Activated CD8-positive, alpha-beta memory T cell treated with anti-CD3 and anti-CD28 coated beads for 36 hours (primary cell): ENCODE measurements at regions not wholly inside any gene's neighbourhood (a gene's known extent, or its start where the extent isn't known, plus 50 kb on each side); places are given as distances from the start of the nearest gene placed in this dataset.
"Not testable (repeated sequence)": the region's sequence is repeated elsewhere in the genome, so short reads cannot be mapped to it uniquely, and the experiment has no call there.

ENCODE experiments used
- CTCF ChIA-PET: fragments of 350-600 bp; sonication (Branson Sonifier 250); formaldehyde crosslinking; loops from one replicate; lab custom pipeline; 2021; ENCODE audit warnings: antibody characterized with exemption; lab: Charles Lee
- POLR2A ChIA-PET: fragments of 350-600 bp; sonication (Branson Sonifier 250); formaldehyde crosslinking; loops from one replicate; lab custom pipeline; 2021; ENCODE audit warnings: antibody characterized with exemption; lab: Charles Lee

DNA sequence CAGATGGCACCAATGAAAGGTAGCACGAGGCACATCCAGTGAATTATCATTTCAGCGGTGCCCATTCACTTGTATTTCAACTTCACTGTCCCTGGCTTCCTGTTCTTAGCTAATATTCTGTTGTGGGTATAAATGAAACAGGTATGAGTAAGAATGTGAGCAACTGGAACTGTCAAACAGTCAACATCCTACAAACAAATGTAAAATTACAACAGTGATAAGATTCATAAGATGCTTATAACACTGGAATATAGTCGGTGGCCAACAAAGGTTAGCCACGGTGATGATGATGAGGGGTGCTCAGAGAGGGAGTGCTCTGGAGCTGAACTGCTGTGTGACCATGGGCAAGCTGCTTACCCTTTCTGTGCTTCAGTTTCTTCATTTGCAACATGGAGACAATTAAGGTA, 74.9 kb upstream of the TOX2 start:
- POLR2A ChIA-PET: interaction anchor here (0.5 kb wide), 1 partner anchor 174 kb away, joined by 7 read pairs; no protein-coding TSS in a partner anchor

DNA sequence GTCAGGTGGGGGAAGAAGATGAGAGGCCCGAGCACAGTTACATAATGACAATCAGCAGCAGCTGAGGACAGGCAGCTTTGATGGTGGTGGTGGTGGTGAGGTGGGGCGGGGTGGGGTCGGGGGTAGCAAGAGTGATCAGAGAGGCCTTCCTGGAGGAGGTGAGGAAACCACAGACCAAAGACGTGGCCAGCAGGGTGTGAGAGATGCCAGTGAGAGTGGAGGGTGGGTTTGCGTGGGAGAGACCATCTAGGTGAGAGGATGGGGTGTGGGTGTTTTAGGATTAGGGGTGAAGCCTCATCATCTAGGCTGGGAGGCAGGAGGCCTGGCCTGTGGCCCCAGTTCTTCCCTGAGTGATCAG, 76.0 kb upstream of the TOX2 start:
- CTCF ChIA-PET: no interaction called here
- POLR2A ChIA-PET: no interaction called here

More for the DNA sequence above, 74.9 kb upstream of the TOX2 start:
- CTCF ChIA-PET: interaction anchor here (0.9 to 2.8 kb wide), 4 partner anchors 16 to 246 kb away, joined by 3 to 20 read pairs (median 4); no protein-coding TSS in a partner anchor

GRCh38 chr20:43837856-43838702, 76.6 kb upstream of the TOX2 start:
- POLR2A ChIA-PET: no interaction called here
- CTCF ChIA-PET: no interaction called here

DNA sequence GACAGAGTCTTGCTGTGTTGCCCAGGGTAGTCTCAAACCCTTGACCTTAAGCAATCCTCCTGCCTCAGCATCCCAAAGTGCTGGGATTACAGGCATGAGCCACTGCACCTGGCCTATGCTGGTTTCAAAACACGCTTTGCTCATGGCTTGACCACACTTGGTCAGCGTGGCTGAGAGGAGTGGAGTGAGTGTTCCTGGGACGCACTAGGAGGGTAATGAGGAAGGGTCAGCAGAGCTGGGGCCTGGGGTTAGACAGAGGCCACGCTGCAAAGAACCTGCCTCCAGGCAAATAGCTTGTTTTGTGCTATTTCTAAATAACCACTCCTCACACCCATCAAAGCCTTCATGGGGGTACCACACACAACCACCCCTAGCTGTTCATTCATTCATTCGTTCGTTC, 77.9 kb upstream of the TOX2 start:
- ChIA-PET CTCF (no interaction called here), POLR2A (no interaction called here)

- CTCF ChIA-PET: interaction anchor here (0.8 kb wide), 1 partner anchor 87 kb away, joined by 3 read pairs; no protein-coding TSS in a partner anchor
- POLR2A ChIA-PET: no interaction called here
Measured at GRCh38 chr20:43835944-43836508, 78.6 kb upstream of the TOX2 start.

- POLR2A ChIA-PET: no interaction called here
Measured at GRCh38 chr20:43833511-43834395, 80.9 kb upstream of the TOX2 start.

DNA sequence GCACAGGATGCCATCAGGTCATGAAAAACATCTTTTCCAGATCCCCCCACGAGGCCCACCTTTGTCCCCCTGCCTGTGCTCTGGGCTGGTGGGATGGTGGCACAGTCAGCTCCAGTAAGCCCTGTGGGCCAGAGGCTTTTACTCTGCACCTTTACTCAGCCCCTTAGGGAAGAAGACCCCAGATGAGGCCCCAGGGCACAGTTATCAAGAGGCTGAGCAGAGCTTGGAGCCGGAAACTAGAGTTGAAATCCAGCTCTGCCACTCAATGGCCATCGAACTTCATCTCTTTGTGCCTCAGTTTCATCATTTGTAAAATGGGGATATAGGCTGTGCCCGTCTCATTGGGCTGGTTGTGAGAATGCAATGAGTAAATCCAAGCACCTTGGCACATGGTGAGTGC, 81.7 kb upstream of the TOX2 start:
- ChIA-PET POLR2A (no interaction called here), CTCF (interaction anchor here (1.2 to 1.6 kb wide), 2 partner anchors 37 to 82 kb away, joined by 4 read pairs; no protein-coding TSS in a partner anchor)

More at GRCh38 chr20:43833511-43834395, 80.9 kb upstream of the TOX2 start:
- CTCF ChIA-PET: interaction anchor here (1.2 to 1.6 kb wide), 2 partner anchors 38 to 83 kb away, joined by 4 read pairs; no protein-coding TSS in a partner anchor

DNA sequence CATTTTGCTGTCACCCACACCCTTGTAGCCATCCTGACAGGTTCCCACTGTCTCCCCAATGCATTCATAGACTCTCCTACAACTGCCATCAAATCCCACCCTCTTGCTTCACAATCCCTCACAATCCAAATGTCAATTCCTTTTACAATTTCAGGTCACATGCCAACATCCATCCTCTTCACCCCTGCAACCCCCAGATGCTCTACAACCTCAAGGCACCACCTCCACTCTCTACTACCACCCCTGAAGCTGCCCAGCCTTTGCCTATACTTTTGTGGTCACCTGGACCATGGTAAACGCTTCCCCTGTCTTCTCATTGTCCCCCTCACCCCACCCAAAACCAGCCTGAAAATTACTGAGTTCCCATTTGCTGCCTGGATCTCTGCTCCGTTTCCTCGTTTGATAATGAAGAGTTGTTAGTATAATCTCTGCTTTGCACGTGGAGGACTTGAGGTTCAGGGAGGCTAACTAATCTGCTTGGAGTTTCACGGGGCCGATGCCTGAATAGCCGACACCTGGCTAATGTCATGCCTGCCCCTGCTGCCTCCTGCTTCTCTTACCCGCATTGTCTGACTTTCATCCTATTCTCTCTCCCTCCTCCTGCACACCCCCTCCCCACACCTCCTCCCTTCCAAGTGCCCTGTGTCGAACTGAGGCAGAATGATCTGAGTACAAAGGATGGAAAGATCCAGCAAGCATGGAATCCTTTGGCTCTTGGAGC, 82.4 kb upstream of the TOX2 start:
- POLR2A ChIA-PET: no interaction called here
- CTCF ChIA-PET: no interaction called here

DNA sequence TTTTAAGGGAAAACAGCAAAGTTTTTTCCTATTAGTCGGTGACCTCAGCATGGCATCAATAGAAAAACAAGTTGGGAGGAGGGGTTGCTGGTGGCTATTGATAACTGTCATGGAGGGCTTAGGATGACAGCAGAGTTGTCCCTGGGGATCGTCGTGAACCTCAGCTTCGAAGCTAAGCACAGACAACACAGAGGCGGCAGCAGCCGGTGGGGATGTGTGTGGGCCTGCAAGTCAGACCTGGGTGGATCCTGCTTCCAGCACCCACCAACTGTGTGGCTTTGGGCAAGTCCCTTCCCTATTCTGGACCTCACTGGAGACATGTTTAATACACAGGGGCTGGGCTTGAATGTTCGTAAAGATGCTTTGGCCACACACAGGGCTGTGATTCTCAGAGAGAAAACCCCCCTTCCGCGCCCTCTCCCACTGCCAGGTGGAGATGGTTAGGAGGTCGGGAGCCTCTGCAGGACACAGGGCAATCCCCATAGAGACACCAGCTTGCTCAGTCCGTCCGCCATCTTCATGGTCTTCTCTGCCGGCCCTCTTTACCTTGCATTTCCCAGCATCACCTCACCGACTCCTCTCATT, 83.1 kb upstream of the TOX2 start:
- CTCF ChIA-PET: interaction anchor here (0.7 kb wide), 1 partner anchor 70 kb away, joined by 5 read pairs; no protein-coding TSS in a partner anchor
- POLR2A ChIA-PET: no interaction called here

GRCh38 chr20:43830883-43831282, 83.8 kb upstream of the TOX2 start:
- POLR2A ChIA-PET: no interaction called here
- CTCF ChIA-PET: interaction anchor here (0.7 to 0.8 kb wide), 2 partner anchors 71 to 95 kb away, joined by 3 to 5 read pairs; no protein-coding TSS in a partner anchor

DNA sequence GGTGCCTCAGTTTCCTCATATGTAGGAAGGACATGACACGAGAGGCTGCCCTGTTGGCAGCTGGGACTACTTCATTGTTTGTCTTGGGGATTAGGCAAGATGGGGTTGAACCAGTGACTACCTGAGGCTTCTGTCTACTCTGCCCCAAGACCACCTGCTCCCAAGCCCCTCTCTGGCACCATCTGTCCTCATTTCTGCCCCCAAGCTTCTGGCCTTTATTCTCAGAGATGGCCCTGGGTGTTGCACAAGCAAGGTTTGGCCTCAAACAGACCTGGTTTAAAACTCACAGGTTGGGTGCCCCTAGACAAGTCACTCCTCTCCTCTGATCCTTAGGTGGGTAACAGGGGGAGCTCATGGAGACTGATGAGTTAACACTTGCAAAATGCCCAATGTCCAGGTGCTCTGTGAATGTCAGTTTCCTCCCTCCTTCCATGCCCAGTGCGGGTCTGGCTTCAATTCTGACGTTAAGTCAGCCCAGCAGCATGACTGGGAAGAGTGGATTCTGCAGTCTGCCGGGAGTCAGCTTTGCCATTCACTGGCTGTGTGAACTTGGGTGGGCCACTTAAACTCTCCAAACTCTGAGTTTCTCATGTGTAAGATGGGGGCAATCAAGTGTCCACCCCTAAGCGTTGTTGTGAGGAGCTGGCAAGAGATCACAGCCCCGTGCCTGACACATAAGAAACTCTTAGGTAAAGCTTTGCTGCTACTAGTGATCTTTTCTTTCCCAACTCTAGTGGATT, 84.5 kb upstream of the TOX2 start:
- POLR2A ChIA-PET: no interaction called here

DNA sequence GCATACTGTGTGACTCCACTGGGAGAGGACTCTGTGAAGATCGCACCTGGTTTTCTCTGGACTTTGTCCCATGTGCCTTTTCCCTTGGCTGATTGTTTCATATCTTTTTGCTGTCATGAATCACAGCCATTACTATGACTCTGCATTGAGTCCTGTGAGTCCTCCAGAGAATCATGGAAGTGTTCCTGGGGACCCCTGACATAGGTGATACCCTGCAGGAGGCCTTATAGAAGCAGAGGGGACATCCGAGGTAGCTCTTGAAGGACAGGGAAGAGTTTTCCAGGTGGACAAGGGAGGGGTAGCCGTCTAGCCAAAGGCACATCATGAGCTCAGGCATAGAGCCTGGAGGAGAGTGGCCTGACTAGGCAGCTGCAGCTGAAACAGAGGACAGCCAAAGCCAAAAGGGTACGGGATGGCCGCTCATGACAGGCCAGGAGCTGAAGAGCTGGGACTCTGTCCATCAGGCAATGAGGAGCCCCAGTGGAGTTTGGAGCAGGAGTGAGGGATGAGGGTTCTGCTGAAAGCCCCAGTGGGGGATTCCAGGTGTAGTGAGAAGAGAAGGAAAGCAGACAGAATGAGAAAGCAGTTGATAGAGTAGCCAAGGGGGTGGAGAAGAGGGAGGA, 86.6 kb upstream of the TOX2 start:
- ChIA-PET CTCF (no interaction called here), POLR2A (no interaction called here)

More for the DNA sequence above, 84.5 kb upstream of the TOX2 start:
- CTCF ChIA-PET: interaction anchor here (0.6 to 0.8 kb wide), 2 partner anchors 19 to 96 kb away, joined by 3 to 6 read pairs; no protein-coding TSS in a partner anchor

- POLR2A ChIA-PET: not testable (repeated sequence)
- CTCF ChIA-PET: interaction anchor here (1.1 kb wide), 1 partner anchor 77 kb away, joined by 3 read pairs; no protein-coding TSS in a partner anchor
Measured at GRCh38 chr20:43826943-43827342, 87.7 kb upstream of the TOX2 start.

GRCh38 chr20:43825581-43825980, 89.1 kb upstream of the TOX2 start:
- ChIA-PET POLR2A (no interaction called here), CTCF (no interaction called here)

DNA sequence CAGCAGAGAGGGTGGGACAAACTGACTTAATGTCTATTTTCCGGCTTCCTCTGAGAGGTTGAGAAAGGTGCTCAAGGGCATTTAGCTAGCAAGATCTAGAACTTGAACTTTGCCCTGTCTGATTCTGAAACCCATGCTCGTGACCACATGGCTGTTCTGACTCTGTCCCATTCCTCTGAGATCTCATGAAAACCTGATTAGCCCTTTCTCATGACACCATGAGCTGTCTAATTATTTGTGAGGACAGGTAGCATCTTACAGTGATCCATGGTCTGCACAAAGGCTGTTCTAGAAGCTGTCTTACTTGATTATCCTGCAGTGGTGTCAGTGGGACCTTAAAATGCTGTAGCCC, 89.6 kb upstream of the TOX2 start:
- ChIA-PET CTCF (no interaction called here), POLR2A (no interaction called here)

DNA sequence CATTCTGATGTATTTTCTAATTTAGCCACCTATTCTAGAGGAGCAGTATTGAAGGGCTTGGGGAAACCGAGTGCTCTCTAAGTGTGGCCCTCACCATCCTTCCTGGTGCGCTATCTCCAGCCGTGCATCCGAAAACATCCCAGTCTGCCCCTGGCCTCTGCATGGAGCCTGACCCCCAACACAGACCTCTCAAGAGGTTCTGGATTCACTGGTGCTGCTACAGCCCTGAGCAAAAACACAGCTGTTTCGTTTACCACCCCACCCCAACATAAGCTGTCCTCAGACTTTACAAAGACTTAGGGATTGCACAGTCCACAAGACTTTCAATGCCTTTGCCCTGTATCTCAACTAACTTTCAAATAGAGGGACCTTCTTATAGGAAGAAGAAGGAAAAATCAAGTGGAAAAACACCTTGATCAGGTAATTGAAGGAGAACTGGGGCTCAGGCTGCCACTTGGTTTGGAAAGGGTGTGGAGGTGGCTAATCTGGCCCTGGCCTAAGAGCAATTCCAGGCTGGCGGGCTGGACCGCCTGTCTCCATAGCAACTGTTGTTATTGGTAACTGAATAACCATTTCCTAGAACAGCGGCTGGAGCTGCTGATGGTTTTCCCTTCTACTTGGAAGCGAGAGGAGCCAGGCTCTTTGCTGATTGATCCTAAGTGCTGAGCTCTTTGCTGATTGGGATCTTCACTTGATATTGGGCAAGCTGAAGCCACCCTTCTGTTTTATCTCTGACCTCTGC, 90.2 kb upstream of the TOX2 start:
- CTCF ChIA-PET: interaction anchor here (0.6 to 1.2 kb wide), 2 partner anchors 16 to 17 kb away, joined by 3 to 4 read pairs; no protein-coding TSS in a partner anchor
- POLR2A ChIA-PET: no interaction called here

DNA sequence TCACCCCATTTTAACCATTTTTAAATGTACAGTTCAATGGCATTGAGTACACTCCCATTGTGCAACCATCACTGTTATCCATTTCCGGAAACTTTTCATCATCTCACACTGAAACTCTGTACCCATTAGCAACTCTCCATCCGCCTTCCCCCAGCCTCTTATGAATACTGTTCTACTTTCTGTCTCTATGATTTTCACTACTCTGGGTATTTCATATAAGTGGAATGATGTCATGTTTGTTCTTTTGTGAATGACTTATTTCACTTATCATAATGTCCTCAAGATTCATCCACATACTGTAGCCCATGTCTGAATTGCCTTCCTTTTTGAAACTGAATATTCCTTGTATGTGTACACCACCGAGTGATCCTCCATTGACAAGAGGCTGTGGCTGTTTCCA, 92.9 kb upstream of the TOX2 start:
- ChIA-PET POLR2A (no interaction called here), CTCF (no interaction called here)
